ENCODE measurements at regions not wholly inside any gene's neighbourhood (a gene's known extent, or its start where the extent isn't known, plus 50 kb on each side); places are given as distances from the start of the nearest gene placed in this dataset.

GRCh38 chr2:21469564-21469963 is 345.8 kb downstream of the TDRD15 start:
- TF ChIP-seq CTCF (conservative IDR thresholded peaks at IDR 0.05; ENCODE audit: low read depth) = no peak
- CTCF ChIA-PET = no interaction called here
- no peak for DNase-seq (ENCODE audit: low spot score)
- POLR2A ChIA-PET (ENCODE audit: low non-redundant PET) = no interaction called here
- H3K27ac ChIP-seq = no peak overlapping the region

- POLR2A ChIA-PET (ENCODE audit: low non-redundant PET) = no interaction called here
- H3K27ac ChIP-seq = no peak overlapping the region
- CTCF ChIA-PET = interaction anchor here (0.6 kb wide), 1 partner anchor 27 kb away, joined by 3 read pairs; no protein-coding TSS in a partner anchor
- no peak for DNase-seq (ENCODE audit: low spot score)
- no peak for TF ChIP-seq CTCF (conservative IDR thresholded peaks at IDR 0.05; ENCODE audit: low read depth)
Observed at GRCh38 chr2:21480162-21480561, 356.4 kb downstream of the TDRD15 start.

- ChIA-PET CTCF (no interaction called here), POLR2A (ENCODE audit: low non-redundant PET) (no interaction called here)
- no peak for DNase-seq (ENCODE audit: low spot score)
- no peak overlapping the region for H3K27ac ChIP-seq
- TF ChIP-seq CTCF (conservative IDR thresholded peaks at IDR 0.05; ENCODE audit: low read depth) = no peak
Observed at GRCh38 chr2:21484643-21485042, 360.9 kb downstream of the TDRD15 start.

- ChIA-PET POLR2A (ENCODE audit: low non-redundant PET) (no interaction called here), CTCF (no interaction called here)
- no peak overlapping the region for H3K27ac ChIP-seq
- no peak for TF ChIP-seq CTCF (conservative IDR thresholded peaks at IDR 0.05; ENCODE audit: low read depth)
- DNase-seq (ENCODE audit: low spot score) = no peak
Observed at GRCh38 chr2:21486445-21486844, 362.7 kb downstream of the TDRD15 start.

DNA sequence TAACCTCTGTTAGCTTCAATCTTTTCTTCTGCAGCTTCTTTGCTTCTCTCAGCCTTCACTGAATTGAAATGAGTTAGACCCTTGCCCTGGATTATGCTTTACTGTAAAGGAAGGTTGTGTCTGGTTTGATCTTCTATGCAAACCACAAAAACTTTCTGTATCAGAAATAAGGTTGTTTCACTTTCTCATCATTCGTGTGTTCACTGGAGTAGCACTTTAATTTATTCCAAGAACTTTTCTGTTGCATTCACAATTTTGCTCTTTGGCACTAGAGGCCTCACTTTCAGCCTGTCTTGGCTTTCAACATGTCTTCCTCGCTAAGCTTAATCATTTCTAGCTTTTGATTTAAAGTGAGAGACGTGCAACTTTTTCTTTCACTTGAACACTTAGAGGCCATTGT is 365.3 kb downstream of the TDRD15 start:
- DNase-seq (ENCODE audit: low spot score) = no peak
- ChIA-PET POLR2A (ENCODE audit: low non-redundant PET) (no interaction called here), CTCF (no interaction called here)
- no peak overlapping the region for H3K27ac ChIP-seq
- TF ChIP-seq CTCF (conservative IDR thresholded peaks at IDR 0.05; ENCODE audit: low read depth) = no peak

DNA sequence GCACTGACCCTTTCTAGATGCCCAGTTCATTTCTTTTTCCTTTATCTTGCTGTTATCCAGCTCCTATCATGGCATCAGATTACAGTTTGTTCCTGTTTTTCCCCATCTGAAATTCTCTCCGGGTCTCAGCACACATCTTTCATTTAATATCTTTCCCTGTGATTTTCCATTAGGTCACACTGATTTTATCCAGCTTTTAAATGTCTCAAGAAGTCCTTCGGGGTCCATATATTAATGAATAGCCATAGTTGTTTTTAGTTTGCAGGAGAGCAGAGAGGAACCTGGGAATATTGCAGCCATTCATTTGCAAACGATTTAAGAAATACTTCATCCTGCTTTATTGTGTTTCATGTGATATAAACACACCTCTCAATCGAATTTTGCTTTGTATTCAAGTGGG is 374.2 kb downstream of the TDRD15 start:
- ChIA-PET CTCF (interaction anchor here (0.6 kb wide), 1 partner anchor 296 kb away, joined by 4 read pairs; no protein-coding TSS in a partner anchor), POLR2A (ENCODE audit: low non-redundant PET) (no interaction called here)
- no peak for TF ChIP-seq CTCF (conservative IDR thresholded peaks at IDR 0.05; ENCODE audit: low read depth)
- no peak for DNase-seq (ENCODE audit: low spot score)
- no peak overlapping the region for H3K27ac ChIP-seq

- POLR2A ChIA-PET (ENCODE audit: low non-redundant PET) = no interaction called here
- no peak for TF ChIP-seq CTCF (conservative IDR thresholded peaks at IDR 0.05; ENCODE audit: low read depth)
- CTCF ChIA-PET = no interaction called here
- H3K27ac ChIP-seq = no peak overlapping the region
- no peak for DNase-seq (ENCODE audit: low spot score)
Observed at GRCh38 chr2:21500401-21500945, 376.7 kb downstream of the TDRD15 start.
